ENCODE measurements at regions not wholly inside any gene's neighbourhood (a gene's known extent, or its start where the extent isn't known, plus 50 kb on each side); places are given as distances from the start of the nearest gene placed in this dataset.
"Not testable (repeated sequence)": the region's sequence is repeated elsewhere in the genome, so short reads cannot be mapped to it uniquely, and the experiment has no call there.

- not testable (repeated sequence) for DNase-seq (ENCODE audit: low read depth, low spot score)
These were observed 176.8 kb downstream of the CDC14C start for GRCh38 chr7:49100908-49101740.

DNA sequence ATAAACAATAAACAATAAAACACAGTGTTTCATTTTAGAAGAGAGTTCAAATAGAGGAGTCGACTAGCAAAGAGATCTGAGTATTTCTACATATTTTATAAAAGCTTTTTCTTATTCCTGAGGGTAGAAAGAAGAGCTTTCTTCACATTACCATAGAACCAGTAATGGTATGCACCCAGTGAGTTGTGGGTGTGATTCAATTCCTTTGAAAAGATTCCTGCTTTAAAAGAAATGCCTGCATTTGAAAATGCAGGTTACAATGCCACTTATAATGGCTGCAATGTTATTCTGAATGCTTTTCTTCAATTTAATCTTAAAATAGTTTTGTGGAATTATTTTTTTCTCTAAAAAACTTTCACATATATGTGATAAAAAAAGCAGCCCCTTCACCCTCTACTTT is 178.1 kb downstream of the CDC14C start:
- no peak for DNase-seq (ENCODE audit: low read depth, low spot score)

GRCh38 chr7:49111706-49112105 is 187.4 kb downstream of the CDC14C start:
- DNase-seq (ENCODE audit: low read depth, low spot score) = no peak

GRCh38 chr7:49112222-49112621 is 187.9 kb downstream of the CDC14C start:
- no peak for DNase-seq (ENCODE audit: low read depth, low spot score)

GRCh38 chr7:49112647-49113046 is 188.3 kb downstream of the CDC14C start:
- no peak for DNase-seq (ENCODE audit: low read depth, low spot score)

DNA sequence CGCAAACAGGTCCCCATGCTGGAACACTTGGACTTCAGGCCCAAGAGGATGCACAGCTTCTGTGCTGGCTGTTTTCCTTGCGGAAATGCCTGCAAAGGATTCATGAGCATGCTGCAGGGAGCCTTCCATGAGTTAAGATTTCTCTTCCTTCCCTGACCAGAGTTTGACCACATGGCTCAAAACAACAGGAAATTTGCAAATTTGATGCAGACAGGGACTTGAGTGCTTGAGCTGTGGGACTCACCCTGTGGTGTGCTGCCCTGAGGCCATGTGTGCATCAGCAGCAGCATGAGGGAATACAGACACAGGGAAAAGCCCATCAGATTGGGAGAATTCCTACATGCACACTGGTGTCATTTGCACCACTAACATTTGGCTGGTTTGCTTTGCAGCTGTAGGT is 195.4 kb downstream of the CDC14C start:
- peak; percentile 59 for DNase-seq (ENCODE audit: low read depth, low spot score)

DNA sequence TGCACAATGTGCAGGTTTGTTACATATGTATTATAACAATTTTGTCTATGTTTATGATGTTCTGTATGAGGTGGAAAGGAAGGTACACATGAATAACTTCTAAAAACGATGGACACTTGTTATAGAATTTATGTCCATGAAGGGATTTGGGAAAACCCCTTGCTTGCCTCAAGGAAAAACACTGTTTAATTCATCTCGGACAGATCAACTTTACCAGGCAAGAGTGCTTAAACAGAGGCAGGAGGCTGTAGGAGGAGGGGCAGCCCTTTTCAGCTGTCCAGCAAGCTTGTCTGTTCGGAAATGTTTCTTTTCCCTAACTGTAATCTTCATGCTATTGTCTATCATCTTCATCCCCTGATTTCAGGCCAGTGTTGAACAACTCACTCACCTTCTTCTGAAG is 200.9 kb downstream of the CDC14C start:
- DNase-seq (ENCODE audit: low read depth, low spot score) = no peak

DNA sequence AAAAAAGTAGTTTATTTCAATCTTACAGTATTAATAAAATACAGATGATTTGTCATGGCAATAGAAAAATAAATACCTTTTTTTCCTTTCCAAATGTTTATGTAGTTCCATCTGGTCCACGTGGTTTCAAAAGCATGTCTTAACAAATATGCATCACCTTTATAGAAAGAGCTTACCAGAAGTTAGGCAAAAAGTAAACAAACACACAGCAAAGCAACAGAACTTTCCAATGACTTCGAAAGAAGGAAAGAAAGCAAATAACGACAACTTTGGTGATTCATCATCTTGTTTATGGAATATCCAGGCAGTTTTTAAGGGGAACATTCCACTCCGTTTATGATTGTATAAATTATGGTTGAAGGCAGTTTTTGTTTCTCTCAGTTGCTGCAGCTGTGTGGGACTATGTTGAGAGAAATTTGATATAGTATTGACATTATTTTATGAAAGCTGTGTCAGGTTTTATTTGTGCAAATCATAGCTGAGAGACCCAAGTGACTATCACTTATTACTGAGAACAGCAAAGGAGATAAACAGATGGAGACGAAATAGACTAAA is 203.1 kb downstream of the CDC14C start:
- DNase-seq (ENCODE audit: low read depth, low spot score) = no peak

- no peak for DNase-seq (ENCODE audit: low read depth, low spot score)
These were observed 213.6 kb downstream of the CDC14C start for GRCh38 chr7:49137978-49138377.

- no peak for DNase-seq (ENCODE audit: low read depth, low spot score)
These were observed 226.1 kb downstream of the CDC14C start for GRCh38 chr7:49150486-49150885.

DNA sequence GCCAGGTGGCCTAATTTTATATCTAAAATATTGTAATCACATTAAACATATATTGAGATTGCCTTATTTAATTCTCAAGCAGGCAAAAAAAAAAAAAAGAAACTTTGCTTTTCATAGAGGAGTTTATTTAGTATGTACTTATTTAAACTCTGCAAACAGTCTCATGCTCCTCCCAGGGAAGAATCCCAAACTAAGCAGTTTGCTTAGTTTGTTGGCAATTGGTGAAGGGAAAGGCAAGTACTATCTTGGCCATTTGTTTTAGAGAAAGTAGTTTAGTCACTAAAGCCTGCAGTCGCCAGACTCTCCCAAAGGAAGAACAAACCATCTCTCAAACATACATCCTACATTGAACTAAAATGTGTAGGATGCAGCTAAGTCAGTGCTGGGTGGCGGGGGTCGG is 226.8 kb downstream of the CDC14C start:
- DNase-seq (ENCODE audit: low read depth, low spot score) = no peak

DNA sequence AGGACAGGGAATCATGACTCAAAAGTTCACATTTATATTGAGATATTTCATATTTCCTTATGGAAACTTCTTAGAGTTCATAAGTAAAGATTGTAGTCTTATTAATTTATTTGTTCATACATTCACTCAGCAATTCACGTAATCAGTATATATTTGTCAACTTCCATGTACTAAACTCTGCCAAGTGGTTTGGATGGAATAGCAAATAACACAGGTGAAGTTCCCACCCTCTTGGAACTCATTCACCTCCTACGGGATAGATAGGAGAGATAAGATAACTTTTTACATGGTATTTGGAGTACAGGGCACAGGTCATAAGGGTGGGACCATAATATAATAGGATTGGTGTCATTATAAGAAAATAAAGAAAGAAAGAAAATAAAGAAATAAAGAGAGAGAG is 234.0 kb downstream of the CDC14C start:
- no peak for DNase-seq (ENCODE audit: low read depth, low spot score)

- no peak for DNase-seq (ENCODE audit: low read depth, low spot score)
These were observed 235.2 kb downstream of the CDC14C start for GRCh38 chr7:49159536-49159935.

- DNase-seq (ENCODE audit: low read depth, low spot score) = no peak
These were observed 242.1 kb downstream of the CDC14C start for GRCh38 chr7:49166441-49166840.

DNA sequence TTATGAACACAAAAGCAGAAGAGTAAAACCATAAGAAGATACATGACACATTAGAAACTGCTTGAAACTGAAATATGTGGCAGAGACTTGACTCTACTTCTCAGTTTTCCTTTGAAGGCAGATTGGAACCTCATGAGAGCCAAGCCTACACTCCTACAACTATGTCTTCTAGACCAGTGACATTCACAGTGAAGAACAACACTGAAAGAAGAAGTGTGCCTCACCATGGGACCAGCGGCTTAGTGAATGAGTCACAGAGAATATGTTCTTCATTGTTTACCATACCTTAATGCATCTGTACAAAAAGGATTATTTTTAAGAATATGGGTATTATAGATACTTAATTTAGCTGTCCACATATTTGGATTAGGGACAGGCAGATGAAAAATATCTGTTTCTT is 248.3 kb downstream of the CDC14C start:
- no peak for DNase-seq (ENCODE audit: low read depth, low spot score)

- DNase-seq (ENCODE audit: low read depth, low spot score) = no peak
These were observed 250.0 kb downstream of the CDC14C start for GRCh38 chr7:49174396-49174795.

- peak; percentile 7 for DNase-seq (ENCODE audit: low read depth, low spot score)
These were observed 263.4 kb downstream of the CDC14C start for GRCh38 chr7:49187543-49188268.

DNA sequence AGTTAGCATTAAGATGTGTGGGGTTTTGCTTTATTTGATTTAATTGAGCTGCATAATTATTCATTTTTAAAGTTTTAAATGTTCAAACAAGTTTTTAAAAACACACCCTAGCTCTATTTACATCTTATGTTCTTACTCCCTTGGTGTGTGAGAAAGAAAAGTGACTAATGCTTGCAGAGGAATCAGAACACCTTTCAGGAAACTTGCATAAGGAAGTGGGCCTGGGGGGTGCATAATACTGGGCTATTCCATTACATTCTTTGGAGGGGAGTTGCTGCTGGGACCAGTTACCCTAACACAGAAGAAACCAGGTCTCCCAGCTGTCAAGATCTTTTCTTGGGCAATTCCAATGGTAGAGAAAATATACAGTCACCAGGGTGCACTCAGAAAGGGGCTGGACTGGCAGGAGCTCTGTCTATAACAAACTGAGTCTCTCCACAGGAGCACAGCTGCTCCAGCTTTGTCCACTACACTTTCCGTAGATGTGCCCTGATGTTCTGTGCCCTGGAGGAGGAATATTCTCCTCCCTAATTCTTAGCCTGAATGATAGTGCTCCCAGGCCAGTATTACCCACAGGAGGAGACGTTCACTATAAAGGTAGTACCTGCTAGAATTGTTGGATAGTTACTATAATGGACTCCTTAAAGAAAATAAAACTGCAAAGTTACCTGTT is 304.2 kb downstream of the CDC14C start:
- no peak for DNase-seq (ENCODE audit: low read depth, low spot score)

- no peak for DNase-seq (ENCODE audit: low read depth, low spot score)
These were observed 304.9 kb downstream of the CDC14C start for GRCh38 chr7:49229246-49229645.

- DNase-seq (ENCODE audit: low read depth, low spot score) = no peak
These were observed 319.2 kb downstream of the CDC14C start for GRCh38 chr7:49243521-49243920.

DNA sequence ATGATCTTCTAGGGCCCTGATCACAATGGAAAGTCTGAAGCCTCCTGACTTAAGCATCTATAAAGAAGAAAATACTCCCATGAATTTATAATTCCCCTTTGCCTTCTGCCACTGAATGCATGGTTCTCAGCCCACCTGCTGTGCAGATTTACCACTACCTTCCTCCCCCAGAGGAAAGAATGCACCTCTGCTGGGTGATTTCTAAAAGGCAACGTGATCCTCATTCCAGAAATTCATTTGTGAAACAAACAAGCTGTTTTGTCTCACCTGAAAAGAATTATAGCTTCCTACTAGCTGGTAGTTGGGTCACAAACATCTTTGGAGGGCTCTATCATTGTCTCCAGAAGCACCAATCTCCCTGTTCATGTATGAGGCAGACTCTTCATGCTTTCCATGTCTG is 320.2 kb downstream of the CDC14C start:
- DNase-seq (ENCODE audit: low read depth, low spot score) = peak; percentile 31

- peak; percentile 25 for DNase-seq (ENCODE audit: low read depth, low spot score)
These were observed 320.7 kb downstream of the CDC14C start for GRCh38 chr7:49245062-49245461.
